VCaP (cell line): ENCODE measurements at regions not wholly inside any gene's neighbourhood (a gene's known extent, or its start where the extent isn't known, plus 50 kb on each side); places are given as distances from the start of the nearest gene placed in this dataset.

Source experiments
- H3K27ac ChIP-seq: fragments of 450-650 bp; 2 replicates; pipeline ENCODE4 v1.5.1; 2017
- TF ChIP-seq, protein P1 (sequence below): fragments of 450-650 bp; conservative IDR thresholded peaks from 2 replicates; pipeline ENCODE4 v1.5.1; 2017; ENCODE audit warnings: mild to moderate bottlenecking, moderate library complexity

DNA sequence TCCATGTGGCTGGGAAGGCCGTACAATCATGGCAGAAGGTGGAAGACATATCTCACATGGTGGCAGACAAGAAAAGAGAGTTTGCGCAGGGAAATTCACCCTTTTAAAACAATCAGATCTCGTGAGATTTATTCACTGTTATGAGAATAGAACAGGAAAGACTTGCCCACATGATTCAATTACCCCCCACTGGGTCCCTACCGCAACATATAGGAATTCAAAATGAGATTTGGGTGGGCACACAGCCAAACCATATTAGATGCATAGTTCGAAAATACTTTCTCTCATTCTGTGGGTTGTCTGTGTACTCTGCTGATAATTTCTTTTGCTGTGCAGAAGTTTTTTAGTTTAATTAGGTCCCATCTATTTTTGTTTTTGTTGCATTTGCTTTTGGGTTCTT is 990.3 kb downstream of the PLA2G4A start:
- no peak overlapping the region for H3K27ac ChIP-seq
- TF ChIP-seq, protein P1, sequence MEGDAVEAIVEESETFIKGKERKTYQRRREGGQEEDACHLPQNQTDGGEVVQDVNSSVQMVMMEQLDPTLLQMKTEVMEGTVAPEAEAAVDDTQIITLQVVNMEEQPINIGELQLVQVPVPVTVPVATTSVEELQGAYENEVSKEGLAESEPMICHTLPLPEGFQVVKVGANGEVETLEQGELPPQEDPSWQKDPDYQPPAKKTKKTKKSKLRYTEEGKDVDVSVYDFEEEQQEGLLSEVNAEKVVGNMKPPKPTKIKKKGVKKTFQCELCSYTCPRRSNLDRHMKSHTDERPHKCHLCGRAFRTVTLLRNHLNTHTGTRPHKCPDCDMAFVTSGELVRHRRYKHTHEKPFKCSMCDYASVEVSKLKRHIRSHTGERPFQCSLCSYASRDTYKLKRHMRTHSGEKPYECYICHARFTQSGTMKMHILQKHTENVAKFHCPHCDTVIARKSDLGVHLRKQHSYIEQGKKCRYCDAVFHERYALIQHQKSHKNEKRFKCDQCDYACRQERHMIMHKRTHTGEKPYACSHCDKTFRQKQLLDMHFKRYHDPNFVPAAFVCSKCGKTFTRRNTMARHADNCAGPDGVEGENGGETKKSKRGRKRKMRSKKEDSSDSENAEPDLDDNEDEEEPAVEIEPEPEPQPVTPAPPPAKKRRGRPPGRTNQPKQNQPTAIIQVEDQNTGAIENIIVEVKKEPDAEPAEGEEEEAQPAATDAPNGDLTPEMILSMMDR = no peak

DNA sequence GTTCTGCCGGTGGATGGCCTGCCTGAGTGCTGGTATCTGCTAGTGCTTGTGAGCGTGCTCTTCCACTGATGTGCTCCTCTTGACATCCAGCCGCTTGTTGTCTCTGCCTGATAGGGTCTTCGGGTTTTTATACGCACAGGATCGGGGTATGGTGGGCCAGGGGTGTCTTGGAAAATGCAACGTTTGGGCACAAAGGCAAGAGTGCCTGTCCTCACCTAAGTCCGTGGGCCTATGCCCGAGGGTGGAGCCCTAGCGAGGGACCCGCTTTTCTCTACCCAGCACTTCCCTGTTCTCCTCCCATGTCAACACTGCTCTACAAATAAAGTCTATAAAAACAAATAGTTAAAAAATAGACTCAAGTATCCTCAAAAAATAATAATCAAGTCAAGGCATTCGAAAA is 1007.8 kb downstream of the PLA2G4A start:
- TF ChIP-seq, protein P1 = no peak
- H3K27ac ChIP-seq = peak overlapping the region; percentile 76

DNA sequence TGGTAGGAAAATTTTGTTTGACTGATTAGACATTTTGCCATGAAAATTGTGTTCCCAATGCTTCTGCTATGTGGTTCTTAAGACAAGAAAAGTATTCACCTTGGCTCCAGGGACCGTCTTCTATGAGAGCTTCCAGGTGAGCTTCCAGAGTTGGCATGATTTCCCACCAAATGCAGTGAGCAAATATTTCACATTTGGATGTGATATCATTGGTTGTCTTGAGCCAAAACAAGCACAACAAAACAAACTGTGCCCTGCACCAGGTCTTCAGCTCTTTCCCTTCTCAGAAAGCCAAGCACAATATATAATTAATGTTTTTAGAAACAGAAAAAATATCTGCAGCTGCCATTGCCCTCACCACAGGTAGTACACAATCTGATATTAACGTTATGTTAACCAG is 1009.0 kb downstream of the PLA2G4A start:
- peak overlapping the region; percentile 76 for H3K27ac ChIP-seq
- TF ChIP-seq, protein P1 = no peak

DNA sequence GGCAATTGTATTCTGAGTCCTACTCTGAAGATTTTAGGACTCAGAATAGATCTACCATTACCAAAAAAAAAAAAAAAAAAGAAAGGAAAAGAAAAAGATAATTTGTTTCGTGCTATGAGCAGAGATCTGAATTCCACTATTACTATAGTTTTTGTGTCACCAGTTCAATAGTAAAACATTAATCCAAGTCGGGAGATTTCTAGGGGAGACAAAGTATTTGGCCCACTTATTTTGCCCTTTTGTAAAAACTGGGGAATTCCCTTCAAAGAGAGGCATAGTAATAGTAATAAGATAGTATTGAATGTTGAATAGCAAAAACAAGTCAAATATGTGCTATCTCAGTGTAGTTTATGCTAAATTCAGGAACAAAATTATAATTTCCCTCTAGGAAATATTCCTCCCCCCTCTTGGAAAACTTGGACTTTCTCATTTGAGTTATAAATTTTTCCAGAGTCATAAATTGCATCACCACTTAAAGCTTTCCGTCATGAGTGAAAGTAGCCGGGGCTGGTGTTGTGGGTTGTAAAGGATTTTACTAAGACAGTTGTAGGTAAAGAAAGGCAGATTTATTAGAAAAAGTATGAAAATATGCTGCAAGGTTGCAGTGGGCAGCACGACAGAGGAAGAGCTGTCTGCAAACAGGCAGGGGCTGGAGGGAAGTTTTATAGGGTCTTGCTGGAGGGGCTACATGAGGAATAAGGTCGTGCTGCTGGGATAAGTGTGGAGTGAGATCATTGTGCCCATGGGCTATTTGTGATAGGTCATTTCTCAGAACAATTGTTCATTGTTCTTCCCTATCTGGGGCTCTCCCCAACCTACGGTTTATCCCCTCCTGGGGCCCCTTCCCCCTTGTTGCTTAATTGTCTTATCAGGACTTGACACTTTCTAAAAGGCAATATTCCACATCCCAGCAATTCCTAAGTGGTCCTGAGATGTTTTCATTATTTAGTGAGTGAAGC is 1009.9 kb downstream of the PLA2G4A start:
- TF ChIP-seq, protein P1 = no peak
- peak overlapping the region; percentile 76 for H3K27ac ChIP-seq

DNA sequence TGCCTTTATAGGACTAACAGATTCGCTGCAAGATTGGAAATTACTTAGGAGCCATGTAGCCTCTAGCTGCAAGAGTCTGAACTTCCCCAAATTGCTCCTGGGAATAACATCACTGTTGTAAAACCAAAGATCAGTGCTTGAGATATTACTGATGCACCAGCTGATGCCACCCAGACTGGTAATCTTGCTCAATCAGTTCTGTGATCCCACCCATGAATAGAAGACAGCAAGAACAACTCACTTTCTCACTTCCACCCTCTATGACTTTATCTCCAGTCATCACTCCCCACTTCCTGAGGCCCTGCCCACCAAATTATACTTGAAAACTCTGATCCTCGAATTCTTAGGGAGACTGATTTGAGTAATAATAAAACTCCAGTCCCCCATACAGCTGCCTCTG is 1011.1 kb downstream of the PLA2G4A start:
- no peak overlapping the region for H3K27ac ChIP-seq
- TF ChIP-seq, protein P1 = no peak

DNA sequence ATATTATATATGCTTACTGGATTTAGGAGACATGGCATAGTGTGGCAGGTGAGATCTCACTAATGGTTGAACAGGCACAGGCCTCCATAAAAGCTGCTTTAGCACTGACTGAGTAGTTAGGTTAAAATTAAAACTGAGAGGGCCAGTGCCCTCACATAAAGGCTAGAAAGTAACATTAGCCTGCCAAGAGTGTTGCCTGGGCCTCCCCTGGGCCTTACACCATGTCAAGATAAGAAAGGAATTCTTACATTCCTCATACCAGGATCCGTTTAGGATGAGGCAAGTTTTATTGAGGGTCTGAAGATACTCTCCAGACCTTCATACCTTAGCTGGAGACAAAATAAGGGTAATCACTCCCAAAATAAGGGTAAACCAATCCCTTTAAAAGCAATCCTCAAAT is 1011.8 kb downstream of the PLA2G4A start:
- TF ChIP-seq, protein P1 = no peak
- no peak overlapping the region for H3K27ac ChIP-seq

DNA sequence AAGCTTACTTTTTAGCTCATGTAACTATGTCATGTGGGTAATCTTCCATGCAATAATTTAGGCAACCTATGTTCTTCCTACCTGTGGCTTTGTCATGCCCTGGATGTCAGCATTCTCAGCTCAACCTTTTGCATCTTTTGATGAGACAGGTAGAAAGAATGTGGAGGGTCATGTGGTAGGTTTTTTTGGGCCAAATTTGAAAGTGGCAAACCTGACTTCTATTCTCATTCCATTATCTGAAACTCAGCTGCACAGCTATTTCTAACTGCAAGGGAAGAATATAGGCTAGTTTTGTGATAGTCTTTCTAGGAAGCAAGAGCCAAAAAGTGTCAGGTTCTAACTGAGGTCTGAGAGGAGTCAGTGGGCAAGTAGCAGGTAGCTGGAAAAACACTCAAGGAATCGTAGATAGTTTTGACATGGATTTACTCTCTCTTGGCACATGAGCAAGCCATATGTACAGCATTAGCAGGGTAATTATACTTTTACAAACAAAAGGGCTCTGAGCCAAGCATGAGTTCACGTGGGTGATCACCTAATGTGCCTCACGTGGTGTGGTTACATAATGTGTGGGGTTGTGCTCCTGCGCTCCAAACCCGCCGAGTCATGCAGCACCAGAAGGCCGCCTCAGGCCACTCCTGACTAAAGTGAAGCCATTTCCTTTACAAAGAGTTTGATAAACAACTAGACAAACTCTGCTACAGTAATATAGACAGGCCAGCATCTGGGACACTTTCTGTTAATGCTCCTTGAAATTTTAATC is 1013.8 kb downstream of the PLA2G4A start:
- TF ChIP-seq, protein P1 = no peak
- H3K27ac ChIP-seq = no peak overlapping the region
